HEK293 (cell line): ENCODE measurements at regions not wholly inside any gene's neighbourhood (a gene's known extent, or its start where the extent isn't known, plus 50 kb on each side); places are given as distances from the start of the nearest gene placed in this dataset.

ENCODE experiments used
- CTCF ChIP-seq: fragments of 450-650 bp; formaldehyde crosslinking; IDR thresholded peaks from 2 replicates; pipeline ENCODE4 v1.5.1; 2016; ENCODE audit warnings: missing biosample characterization, missing genetic modification characterization
- HOXA7 ChIP-seq: sonication (generic); formaldehyde crosslinking; IDR thresholded peaks from 2 replicates; pipeline ENCODE4 v1.8.1; 2022; ENCODE audit warnings: missing genetic modification reagents, borderline replicate concordance
- KLF16 ChIP-seq: fragments of 450-650 bp; formaldehyde crosslinking; IDR thresholded peaks from 2 replicates; pipeline ENCODE4 v1.5.1; 2017; ENCODE audit warnings: missing biosample characterization, missing genetic modification characterization
- SETDB1 ChIP-seq: IDR thresholded peaks from one replicate; pipeline ENCODE4 v1.6.1; 2017; ENCODE audit warnings: mild to moderate bottlenecking, low read length, moderate library complexity, mixed read lengths; ENCODE audit not compliant: insufficient read length
- ZNF10 ChIP-seq: fragments of 450-650 bp; formaldehyde crosslinking; IDR thresholded peaks from 2 replicates; pipeline ENCODE4 v1.5.1; 2017; ENCODE audit warnings: missing biosample characterization, missing genetic modification characterization
- ZNF416 ChIP-seq: fragments of 450-650 bp; formaldehyde crosslinking; IDR thresholded peaks from 2 replicates; pipeline ENCODE4 v1.5.1; 2016; ENCODE audit warnings: missing biosample characterization, missing genetic modification characterization
- TF ChIP-seq, protein P1 (sequence below): fragments of 450-650 bp; formaldehyde crosslinking; IDR thresholded peaks from 2 replicates; pipeline ENCODE4 v1.5.1; 2016; ENCODE audit warnings: missing biosample characterization, missing genetic modification characterization
- TF ChIP-seq, protein P2 (sequence below): fragments of 450-650 bp; IDR thresholded peaks from 2 replicates; pipeline ENCODE4 v1.5.1; 2018; ENCODE audit warnings: missing biosample characterization, missing genetic modification characterization

DNA sequence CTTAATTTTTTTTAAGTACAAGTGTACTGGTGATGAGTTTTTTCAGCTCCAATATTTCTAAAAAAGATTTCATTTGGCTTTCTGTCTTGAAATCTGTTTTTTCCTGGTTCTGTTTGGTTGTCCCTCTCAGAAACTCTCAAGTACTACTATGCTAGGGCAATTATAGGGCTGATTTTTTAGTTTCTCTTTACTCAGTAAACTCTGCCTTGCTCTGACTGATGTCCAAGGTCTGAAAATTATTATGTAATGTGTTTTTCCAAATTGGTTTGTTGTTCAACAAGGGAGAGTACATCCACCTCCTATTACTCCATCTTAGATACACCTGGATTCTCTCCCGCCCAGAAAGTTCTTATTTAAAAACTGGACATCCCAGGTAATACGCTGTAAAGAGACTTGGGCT, 877.7 kb downstream of the CBLN2 start:
- TF ChIP-seq SETDB1 (no peak), CTCF (no peak), KLF16 (no peak), ZNF416 (tag by site-specific recombination) (no peak), ZNF10 (tag by site-specific recombination) (no peak), HOXA7 (CRISPR knock-in tag) (no peak)
- TF ChIP-seq, protein P1, sequence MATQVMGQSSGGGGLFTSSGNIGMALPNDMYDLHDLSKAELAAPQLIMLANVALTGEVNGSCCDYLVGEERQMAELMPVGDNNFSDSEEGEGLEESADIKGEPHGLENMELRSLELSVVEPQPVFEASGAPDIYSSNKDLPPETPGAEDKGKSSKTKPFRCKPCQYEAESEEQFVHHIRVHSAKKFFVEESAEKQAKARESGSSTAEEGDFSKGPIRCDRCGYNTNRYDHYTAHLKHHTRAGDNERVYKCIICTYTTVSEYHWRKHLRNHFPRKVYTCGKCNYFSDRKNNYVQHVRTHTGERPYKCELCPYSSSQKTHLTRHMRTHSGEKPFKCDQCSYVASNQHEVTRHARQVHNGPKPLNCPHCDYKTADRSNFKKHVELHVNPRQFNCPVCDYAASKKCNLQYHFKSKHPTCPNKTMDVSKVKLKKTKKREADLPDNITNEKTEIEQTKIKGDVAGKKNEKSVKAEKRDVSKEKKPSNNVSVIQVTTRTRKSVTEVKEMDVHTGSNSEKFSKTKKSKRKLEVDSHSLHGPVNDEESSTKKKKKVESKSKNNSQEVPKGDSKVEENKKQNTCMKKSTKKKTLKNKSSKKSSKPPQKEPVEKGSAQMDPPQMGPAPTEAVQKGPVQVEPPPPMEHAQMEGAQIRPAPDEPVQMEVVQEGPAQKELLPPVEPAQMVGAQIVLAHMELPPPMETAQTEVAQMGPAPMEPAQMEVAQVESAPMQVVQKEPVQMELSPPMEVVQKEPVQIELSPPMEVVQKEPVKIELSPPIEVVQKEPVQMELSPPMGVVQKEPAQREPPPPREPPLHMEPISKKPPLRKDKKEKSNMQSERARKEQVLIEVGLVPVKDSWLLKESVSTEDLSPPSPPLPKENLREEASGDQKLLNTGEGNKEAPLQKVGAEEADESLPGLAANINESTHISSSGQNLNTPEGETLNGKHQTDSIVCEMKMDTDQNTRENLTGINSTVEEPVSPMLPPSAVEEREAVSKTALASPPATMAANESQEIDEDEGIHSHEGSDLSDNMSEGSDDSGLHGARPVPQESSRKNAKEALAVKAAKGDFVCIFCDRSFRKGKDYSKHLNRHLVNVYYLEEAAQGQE (tag by site-specific recombination): no peak
- TF ChIP-seq, protein P2, sequence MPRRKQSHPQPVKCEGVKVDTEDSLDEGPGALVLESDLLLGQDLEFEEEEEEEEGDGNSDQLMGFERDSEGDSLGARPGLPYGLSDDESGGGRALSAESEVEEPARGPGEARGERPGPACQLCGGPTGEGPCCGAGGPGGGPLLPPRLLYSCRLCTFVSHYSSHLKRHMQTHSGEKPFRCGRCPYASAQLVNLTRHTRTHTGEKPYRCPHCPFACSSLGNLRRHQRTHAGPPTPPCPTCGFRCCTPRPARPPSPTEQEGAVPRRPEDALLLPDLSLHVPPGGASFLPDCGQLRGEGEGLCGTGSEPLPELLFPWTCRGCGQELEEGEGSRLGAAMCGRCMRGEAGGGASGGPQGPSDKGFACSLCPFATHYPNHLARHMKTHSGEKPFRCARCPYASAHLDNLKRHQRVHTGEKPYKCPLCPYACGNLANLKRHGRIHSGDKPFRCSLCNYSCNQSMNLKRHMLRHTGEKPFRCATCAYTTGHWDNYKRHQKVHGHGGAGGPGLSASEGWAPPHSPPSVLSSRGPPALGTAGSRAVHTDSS (tag by site-specific recombination): no peak
